ENCODE measurements at regions not wholly inside any gene's neighbourhood (a gene's known extent, or its start where the extent isn't known, plus 50 kb on each side); places are given as distances from the start of the nearest gene placed in this dataset.

- no peak overlapping the region for H2AFZ ChIP-seq (ENCODE audit: low read length)
- H3K36me3 Mint-ChIP-seq (ENCODE audit: insufficient read depth in 1 of 3, low read depth in 3 of 3) = peaks cover 0 to 4% (median 0%) of the 10 kb centered on the region in 3 experiments; a peak in 2 of 7 replicates
- no peak overlapping the region for H3K27ac ChIP-seq (ENCODE audit: insufficient read length, low read depth, low read length)
Measured at GRCh38 chrX:13506574-13506973, 62.8 kb upstream of the EGFL6 start.

More at GRCh38 chrX:13506574-13506973, 62.8 kb upstream of the EGFL6 start:
- Histone ChIP-seq H3K79me2 (ENCODE audit: insufficient read depth, low read length) (no peaks in the 10 kb centered on the region), H4K5ac (ENCODE audit: insufficient read length, low read depth, low read length) (no peak overlapping the region), H3K4ac (ENCODE audit: low read depth, low read length) (no peak overlapping the region), H3T11ph (ENCODE audit: low read length) (no peak overlapping the region), H3K9ac (ENCODE audit: extremely low read depth, insufficient read length, low read length) (no peak overlapping the region), H3K9me3 (ENCODE audit: control insufficient read depth, low read depth, low read length) (no peaks in the 10 kb centered on the region), H2BK12ac (ENCODE audit: insufficient read length, low read depth, low read length) (no peak overlapping the region), H2BK5ac (ENCODE audit: insufficient read length, low read length) (no peak overlapping the region), H2BK20ac (ENCODE audit: low read depth, low read length, poor library complexity, severe bottlenecking) (no peak overlapping the region), H4K8ac (replicated peaks; ENCODE audit: insufficient read length, low read depth, low read length) (no peak overlapping the region), H4K20me1 (ENCODE audit: control insufficient read depth, insufficient read depth, insufficient read length) (no peaks in the 10 kb centered on the region), H2BK15ac (ENCODE audit: low read depth, low read length) (no peak overlapping the region), H2AK5ac (ENCODE audit: insufficient read length, low read length) (no peak overlapping the region), H3K18ac (ENCODE audit: insufficient read length, low read depth, low read length) (no peak overlapping the region), H2BK120ac (ENCODE audit: low read depth, low read length, poor library complexity, severe bottlenecking) (no peak overlapping the region), H3K4me1 (ENCODE audit: insufficient read depth, low read length) (no peaks in the 10 kb centered on the region), H3K27me3 (ENCODE audit: insufficient read depth, low read length) (no peaks in the 10 kb centered on the region), H3K56ac (ENCODE audit: insufficient read length, low read depth, low read length) (no peak overlapping the region), H3K14ac (ENCODE audit: insufficient read depth, low read length) (no peak overlapping the region), H3K4me2 (ENCODE audit: insufficient read depth, insufficient read length, low read length) (no peak overlapping the region), H4K91ac (ENCODE audit: insufficient read length, low read depth, low read length) (no peak overlapping the region), H3K79me1 (ENCODE audit: insufficient read depth, low read depth, low read length, poor library complexity, severe bottlenecking) (no peaks in the 10 kb centered on the region), H3K23ac (ENCODE audit: insufficient read length, low read depth, low read length) (no peak overlapping the region), H3K23me2 (ENCODE audit: insufficient read length, low read depth, low read length, poor library complexity, severe bottlenecking) (no peaks in the 10 kb centered on the region)
- no peak overlapping the region for H3K27ac Mint-ChIP-seq
- no peaks in the 10 kb centered on the region for H3K4me1 Mint-ChIP-seq
- no peak overlapping the region for H3K4me3 Mint-ChIP-seq
- TF ChIP-seq CTCF (conservative IDR thresholded peaks at IDR 0.05) = peak; percentile 88
- H3K9me3 Mint-ChIP-seq = peaks cover 24 to 26% of the 10 kb centered on the region in 2 experiments
- WGBS (ENCODE audit: extremely low coverage, insufficient read length, low lambda C conversion rate) = no CpG with 5 or more reads among the region's 5 CpGs
- no peak for DNase-seq
- no peaks in the 10 kb centered on the region for H3K27me3 Mint-ChIP-seq (ENCODE audit: low read depth)

Measured in H9 (cell line).